Muscle of leg (tissue), 3 donors: ENCODE measurements at regions not wholly inside any gene's neighbourhood (a gene's known extent, or its start where the extent isn't known, plus 50 kb on each side); places are given as distances from the start of the nearest gene placed in this dataset.

Source experiments
- DNase-seq: peaks from one replicate; pipeline ENCODE4 v3.0.0; 2013
- H3K27ac ChIP-seq: one replicate; pipeline ENCODE4 v1.5.1; 2013; ENCODE audit warnings: mild to moderate bottlenecking, low read length, control low read depth
- H3K27me3 ChIP-seq: one replicate; pipeline ENCODE4 v1.6.1; 2013; ENCODE audit warnings: low read length; ENCODE audit not compliant: control insufficient read depth, insufficient read depth
- H3K36me3 ChIP-seq: one replicate; pipeline ENCODE4 v1.6.1; 2013; ENCODE audit warnings: low read length; ENCODE audit not compliant: control insufficient read depth, insufficient read depth
- H3K4me1 ChIP-seq: one replicate; pipeline ENCODE4 v1.6.1; 2013; ENCODE audit warnings: low read length; ENCODE audit not compliant: control insufficient read depth, insufficient read depth
- H3K4me3 ChIP-seq: one replicate; pipeline ENCODE4 v1.5.1; 2013; ENCODE audit warnings: low read length, control low read depth
- H3K9me3 ChIP-seq: replicated peaks from 2 replicates; pipeline ENCODE4 v1.6.1; 2013; ENCODE audit warnings: low read depth, low read length; ENCODE audit not compliant: control insufficient read depth
- WGBS: methylation state at CpG from one replicate; pipeline ENCODE4 v1.1.5; 2013; ENCODE audit warnings: missing lambda C conversion rate; ENCODE audit not compliant: insufficient coverage; 5-methylcytosine and 5-hydroxymethylcytosine counted together

GRCh38 chr5:97383996-97384395 is 200.9 kb upstream of the RIOK2 start:
- DNase-seq, result no peak
- Histone ChIP-seq H3K9me3 (no peaks in the 10 kb centered on the region), H3K4me3 (no peak overlapping the region), H3K4me1 (no peaks in the 10 kb centered on the region), H3K27ac (no peak overlapping the region), H3K27me3 (no peaks in the 10 kb centered on the region), H3K36me3 (no peaks in the 10 kb centered on the region)
- WGBS, result no CpG with 5 or more reads among the region's 1 CpG

GRCh38 chr5:97388794-97389193 is 205.7 kb upstream of the RIOK2 start:
- Histone ChIP-seq H3K9me3 (peaks cover 1% of the 10 kb centered on the region), H3K27me3 (no peaks in the 10 kb centered on the region), H3K27ac (no peak overlapping the region), H3K36me3 (no peaks in the 10 kb centered on the region), H3K4me3 (no peak overlapping the region), H3K4me1 (no peaks in the 10 kb centered on the region)
- 100% methylated on average over 2 of the region's 2 CpGs for WGBS
- DNase-seq, result no peak

GRCh38 chr5:97400537-97400936 is 217.5 kb upstream of the RIOK2 start:
- no peak overlapping the region for H3K27ac ChIP-seq
- H3K4me1 ChIP-seq, result no peaks in the 10 kb centered on the region
- no peak for DNase-seq
- no peaks in the 10 kb centered on the region for H3K27me3 ChIP-seq
- no peaks in the 10 kb centered on the region for H3K9me3 ChIP-seq
- H3K36me3 ChIP-seq, result no peaks in the 10 kb centered on the region
- no peak overlapping the region for H3K4me3 ChIP-seq
- 76% methylated on average over 3 of the region's 3 CpGs for WGBS

- H3K27me3 ChIP-seq, result no peaks in the 10 kb centered on the region
- 77% methylated on average over 3 of the region's 9 CpGs for WGBS
- DNase-seq, result no peak
- no peak overlapping the region for H3K4me3 ChIP-seq
- peaks cover 4% of the 10 kb centered on the region for H3K9me3 ChIP-seq
- H3K4me1 ChIP-seq, result no peaks in the 10 kb centered on the region
- no peak overlapping the region for H3K27ac ChIP-seq
- H3K36me3 ChIP-seq, result no peaks in the 10 kb centered on the region
Measured at GRCh38 chr5:97405941-97406340, 222.9 kb upstream of the RIOK2 start.

- Histone ChIP-seq H3K4me1 (no peaks in the 10 kb centered on the region), H3K36me3 (no peaks in the 10 kb centered on the region), H3K9me3 (peaks cover 4% of the 10 kb centered on the region), H3K4me3 (no peak overlapping the region), H3K27ac (no peak overlapping the region), H3K27me3 (no peaks in the 10 kb centered on the region)
- DNase-seq, result no peak
- 99% methylated on average over 34 of the region's 42 CpGs for WGBS
Measured at GRCh38 chr5:97406946-97407676, 224.1 kb upstream of the RIOK2 start.

GRCh38 chr5:97408331-97408730 is 225.3 kb upstream of the RIOK2 start:
- no peaks in the 10 kb centered on the region for H3K27me3 ChIP-seq
- peaks cover 4% of the 10 kb centered on the region for H3K9me3 ChIP-seq
- 86% methylated on average over 2 of the region's 9 CpGs for WGBS
- H3K4me1 ChIP-seq, result no peaks in the 10 kb centered on the region
- H3K27ac ChIP-seq, result no peak overlapping the region
- no peaks in the 10 kb centered on the region for H3K36me3 ChIP-seq
- no peak for DNase-seq
- no peak overlapping the region for H3K4me3 ChIP-seq

- Histone ChIP-seq H3K36me3 (no peaks in the 10 kb centered on the region), H3K4me1 (no peaks in the 10 kb centered on the region), H3K27me3 (no peaks in the 10 kb centered on the region), H3K9me3 (no peaks in the 10 kb centered on the region), H3K4me3 (no peak overlapping the region), H3K27ac (no peak overlapping the region)
- peak; percentile 11 for DNase-seq
- WGBS, result no CpG with 5 or more reads among the region's 2 CpGs
Measured at GRCh38 chr5:97412959-97413358, 229.9 kb upstream of the RIOK2 start.

GRCh38 chr5:97417986-97418385 is 234.9 kb upstream of the RIOK2 start:
- peak; percentile 12 for DNase-seq

GRCh38 chr5:97418462-97418861 is 235.4 kb upstream of the RIOK2 start:
- H3K4me1 ChIP-seq, result no peaks in the 10 kb centered on the region
- H3K27ac ChIP-seq, result no peak overlapping the region
- WGBS, result 0% methylated on average over 1 of the region's 1 CpG
- H3K9me3 ChIP-seq, result no peaks in the 10 kb centered on the region
- H3K36me3 ChIP-seq, result no peaks in the 10 kb centered on the region
- H3K4me3 ChIP-seq, result no peak overlapping the region
- DNase-seq, result no peak
- H3K27me3 ChIP-seq, result no peaks in the 10 kb centered on the region

More at GRCh38 chr5:97417986-97418385, 234.9 kb upstream of the RIOK2 start:
- H3K4me1 ChIP-seq, result no peaks in the 10 kb centered on the region
- no peaks in the 10 kb centered on the region for H3K36me3 ChIP-seq
- H3K27ac ChIP-seq, result no peak overlapping the region
- no peak overlapping the region for H3K4me3 ChIP-seq
- H3K27me3 ChIP-seq, result no peaks in the 10 kb centered on the region
- no peaks in the 10 kb centered on the region for H3K9me3 ChIP-seq

GRCh38 chr5:97420646-97421045 is 237.6 kb upstream of the RIOK2 start:
- Histone ChIP-seq H3K36me3 (no peaks in the 10 kb centered on the region), H3K27me3 (no peaks in the 10 kb centered on the region), H3K4me1 (no peaks in the 10 kb centered on the region), H3K9me3 (no peaks in the 10 kb centered on the region), H3K4me3 (no peak overlapping the region), H3K27ac (no peak overlapping the region)
- DNase-seq, result peak; percentile 47
- WGBS, result no CpG with 5 or more reads among the region's 1 CpG

GRCh38 chr5:97422678-97423077 is 239.6 kb upstream of the RIOK2 start:
- no peaks in the 10 kb centered on the region for H3K4me1 ChIP-seq
- no peaks in the 10 kb centered on the region for H3K36me3 ChIP-seq
- H3K9me3 ChIP-seq, result no peaks in the 10 kb centered on the region
- H3K27me3 ChIP-seq, result no peaks in the 10 kb centered on the region
- no peak for DNase-seq
- WGBS, result 100% methylated on average over 2 of the region's 3 CpGs
- no peak overlapping the region for H3K27ac ChIP-seq
- H3K4me3 ChIP-seq, result no peak overlapping the region
